HG02642 (cell line): ENCODE measurements at regions not wholly inside any gene's neighbourhood (a gene's known extent, or its start where the extent isn't known, plus 50 kb on each side); places are given as distances from the start of the nearest gene placed in this dataset.
"Not testable (repeated sequence)": the region's sequence is repeated elsewhere in the genome, so short reads cannot be mapped to it uniquely, and the experiment has no call there.

ENCODE experiments used
- ATAC-seq: cut with Tn5 transposase; IDR thresholded peaks from one replicate; pipeline ENCODE4 v1.9.1; 2021; ENCODE audit warnings: mild to moderate bottlenecking; ENCODE audit not compliant: unreplicated experiment, poor library complexity

DNA sequence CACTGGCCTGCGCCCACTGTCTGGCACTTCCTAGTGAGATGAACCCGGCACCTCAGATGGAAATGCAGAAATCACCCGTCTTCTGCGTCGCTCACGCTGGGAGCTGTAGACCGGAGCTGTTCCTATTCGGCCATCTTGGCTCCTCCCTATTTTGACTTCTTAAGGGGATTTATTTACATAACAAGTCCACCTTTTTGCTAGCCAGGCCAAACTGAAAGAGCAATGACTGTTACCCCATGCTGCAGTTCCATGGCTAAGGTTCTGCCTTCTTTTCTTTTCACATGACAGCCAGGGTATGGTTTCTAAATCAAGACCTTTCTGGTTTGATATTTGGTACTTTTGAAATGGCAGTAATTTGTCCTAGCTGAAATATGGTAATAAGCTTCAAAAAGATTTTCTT, 270.0 kb upstream of the RRP15 start:
- not testable (repeated sequence) for ATAC-seq

DNA sequence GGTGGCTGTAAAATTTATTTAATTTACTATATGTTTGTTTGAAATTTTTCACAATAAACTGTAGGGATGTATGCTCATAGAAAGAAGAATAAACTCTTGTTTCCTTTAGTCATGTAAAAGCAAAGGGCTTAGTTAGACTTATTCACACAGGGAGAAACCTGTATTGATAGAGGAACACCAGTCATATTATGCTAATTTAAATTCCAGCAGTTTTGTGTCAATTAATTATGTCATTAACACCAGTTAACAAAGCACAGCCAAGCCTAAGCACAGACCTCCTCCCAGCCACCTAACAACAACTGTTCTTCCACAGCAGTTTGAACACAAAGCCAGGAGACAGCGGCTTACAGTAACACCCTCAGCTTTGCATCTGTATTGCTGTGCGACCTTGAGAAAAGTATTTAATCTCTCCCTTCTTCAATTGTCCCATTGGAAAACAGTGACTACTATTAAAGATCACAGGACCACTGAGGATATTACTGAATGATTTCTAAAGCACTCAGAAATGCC, 260.8 kb upstream of the RRP15 start:
- ATAC-seq: no peak

DNA sequence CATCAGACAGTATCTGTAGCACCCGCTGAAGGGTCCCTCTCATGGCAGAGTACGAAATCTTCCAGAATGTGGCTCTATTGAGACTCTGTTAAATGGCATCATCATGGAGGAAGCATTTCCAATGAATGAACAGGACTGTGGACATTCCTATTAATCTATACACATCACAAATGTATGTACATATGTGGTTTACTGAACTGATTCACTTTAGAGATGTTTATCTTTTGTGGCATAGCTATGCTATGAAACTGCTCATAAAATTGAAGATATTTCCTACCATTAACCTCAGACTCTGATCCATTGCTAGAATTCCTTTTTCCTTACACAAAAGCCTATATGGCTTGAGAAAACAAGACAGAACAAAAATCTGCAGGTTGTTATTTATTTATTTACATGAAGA, 259.6 kb upstream of the RRP15 start:
- no peak for ATAC-seq

DNA sequence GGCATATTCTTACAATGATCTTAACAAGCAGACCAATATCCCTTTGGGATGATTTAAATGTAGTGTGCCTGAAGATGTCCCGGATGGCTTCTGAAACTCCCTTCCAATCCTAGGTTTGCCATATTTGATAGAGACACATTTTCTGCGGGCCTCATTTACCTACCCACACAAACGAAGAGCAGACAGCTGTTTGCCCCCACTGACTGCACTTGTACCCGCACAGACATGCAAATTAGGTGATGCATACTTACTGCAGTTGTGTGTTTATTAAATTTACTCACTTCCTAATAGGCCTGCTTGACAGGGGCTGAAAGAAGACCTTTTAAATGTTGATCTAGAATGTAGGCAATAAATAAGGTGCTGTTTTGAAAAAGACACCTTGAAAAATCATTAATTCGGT, 257.9 kb upstream of the RRP15 start:
- no peak for ATAC-seq

DNA sequence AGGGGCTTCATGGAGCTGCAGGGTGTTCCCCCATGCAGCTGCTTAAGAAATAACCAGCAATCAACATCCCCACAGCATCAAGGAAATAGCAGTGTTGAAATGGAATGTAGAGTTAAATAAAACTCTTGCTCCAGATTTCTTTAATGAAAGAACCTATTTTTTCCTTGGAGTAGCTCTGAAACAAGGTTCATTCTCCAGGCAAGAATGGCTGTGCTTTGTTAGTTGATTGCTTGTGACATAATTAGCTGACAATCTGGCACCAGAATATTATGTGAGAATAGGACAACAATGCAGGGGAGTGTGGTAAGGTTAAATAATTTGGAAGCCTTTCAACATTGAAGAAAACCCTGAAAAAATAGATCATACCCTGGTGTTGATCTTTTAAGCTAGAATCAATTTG, 254.2 kb upstream of the RRP15 start:
- no peak for ATAC-seq

DNA sequence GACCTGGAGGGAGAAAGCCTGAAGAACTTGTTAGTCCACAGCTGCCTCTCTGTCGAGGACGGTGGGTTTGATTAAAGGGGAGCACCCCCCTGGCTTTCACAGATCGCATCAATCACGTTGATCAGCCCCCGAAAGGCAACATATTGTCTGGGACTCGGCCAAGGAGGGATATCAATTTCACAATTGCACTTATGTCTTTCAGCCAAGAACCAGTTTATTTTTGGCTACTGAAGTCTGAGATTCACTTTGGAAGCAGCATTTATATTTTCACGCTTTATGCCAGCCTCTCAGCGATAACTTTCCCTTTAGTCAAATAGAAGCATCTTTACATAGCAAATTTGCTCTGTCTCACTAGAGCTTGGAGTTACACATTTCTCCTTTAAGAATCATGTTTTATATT, 253.2 kb upstream of the RRP15 start:
- no peak for ATAC-seq

DNA sequence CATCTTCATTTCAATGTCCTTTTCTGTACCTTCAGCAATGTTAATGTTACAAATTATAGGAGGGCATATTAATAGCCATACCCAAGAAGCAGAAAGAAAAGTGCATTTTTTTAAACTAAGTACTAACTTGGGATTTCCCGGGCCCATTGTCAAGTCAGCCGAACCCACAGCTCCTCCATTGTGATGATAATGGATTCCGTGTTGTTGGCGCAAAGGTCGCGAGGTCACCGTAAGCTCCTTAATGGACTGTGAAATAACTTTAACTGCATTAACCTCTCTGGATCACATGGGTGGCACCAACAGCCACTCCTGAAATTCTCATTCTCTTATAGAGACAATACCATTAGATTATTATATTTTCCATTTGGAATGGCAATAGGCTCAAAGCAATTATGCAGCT, 250.6 kb upstream of the RRP15 start:
- no peak for ATAC-seq

DNA sequence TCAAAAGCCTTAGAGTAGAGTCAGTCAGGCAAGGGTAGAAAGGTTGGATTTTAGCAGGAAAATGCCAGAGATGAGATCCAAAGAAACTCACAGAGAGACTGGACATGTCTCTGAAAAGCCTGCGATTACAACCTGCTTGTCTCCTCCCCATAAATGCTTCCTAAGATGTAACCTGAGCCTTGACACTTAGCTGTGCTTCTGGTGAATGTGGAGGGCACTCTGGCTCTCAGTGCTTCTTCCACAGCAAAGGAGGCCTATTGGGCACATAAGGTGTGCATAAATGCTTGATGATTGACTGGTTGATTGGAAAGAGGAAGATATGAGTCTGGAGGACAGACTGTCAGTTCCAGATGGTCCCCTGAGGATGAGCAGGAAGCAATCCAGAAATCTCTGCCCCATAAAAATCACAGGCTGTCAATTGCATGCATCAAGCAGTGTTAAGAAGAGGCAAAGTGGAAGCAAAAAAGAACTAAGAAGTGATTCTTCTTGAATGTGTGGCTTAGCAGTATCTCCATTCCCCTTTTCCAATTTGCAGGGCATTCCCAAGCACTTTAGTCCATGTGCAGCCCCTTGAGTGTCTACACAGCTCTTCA, 236.2 kb upstream of the RRP15 start:
- ATAC-seq: no peak

DNA sequence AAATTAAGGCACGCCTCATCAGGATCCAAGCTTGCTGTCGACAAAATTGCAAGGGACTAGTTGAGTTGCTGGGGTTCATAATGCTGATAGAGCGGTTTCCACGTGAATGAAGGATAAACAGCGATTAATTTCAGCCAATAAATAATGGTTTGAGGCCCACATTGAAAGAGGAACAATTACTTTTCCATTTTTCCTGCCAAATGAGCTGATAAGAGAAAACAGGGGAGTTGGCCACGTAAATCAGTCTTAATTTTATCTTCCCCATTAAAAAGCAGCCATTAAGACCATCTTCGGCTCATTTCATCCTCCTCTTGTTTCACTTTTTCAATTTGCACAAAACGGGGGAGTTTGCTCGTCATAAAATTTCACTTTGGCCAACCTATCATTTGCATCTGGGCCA, 235.5 kb upstream of the RRP15 start:
- ATAC-seq: no peak

DNA sequence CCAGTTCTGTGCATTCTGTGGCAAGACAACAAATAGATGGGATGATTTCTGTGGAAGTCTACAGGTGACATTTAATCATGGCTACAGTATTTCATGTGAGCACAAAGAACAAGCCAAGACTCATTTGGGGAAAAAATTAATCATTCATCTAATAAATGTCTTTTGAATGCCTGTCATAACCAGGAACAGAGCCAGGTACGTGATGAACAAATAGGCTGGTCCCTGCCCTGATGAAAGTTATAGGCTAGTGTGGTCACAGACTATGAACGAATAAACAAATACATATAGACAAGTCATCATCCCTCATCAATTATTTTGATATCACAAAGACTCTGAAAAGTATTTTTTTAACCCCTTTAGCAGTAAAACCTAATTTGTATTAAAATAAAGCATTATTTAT, 226.4 kb upstream of the RRP15 start:
- ATAC-seq: no peak

DNA sequence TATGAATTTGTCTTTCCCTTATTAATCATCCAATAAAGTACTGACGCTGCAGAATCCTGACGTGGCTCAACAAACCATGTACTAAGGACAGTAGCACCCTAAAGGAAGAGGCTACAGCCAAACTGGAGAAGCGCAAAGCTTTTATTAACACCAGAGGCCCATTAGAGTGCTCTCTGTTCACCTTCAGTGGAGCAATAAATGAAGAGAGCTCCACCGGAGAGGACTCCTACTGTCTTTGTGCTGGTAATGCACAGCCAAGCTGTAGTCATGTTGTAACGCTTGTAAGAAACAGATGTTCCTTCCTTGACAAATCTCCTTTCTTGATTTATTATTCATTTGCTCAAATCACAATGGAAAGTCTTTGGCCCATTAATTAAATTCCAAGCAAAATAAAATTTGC, 220.7 kb upstream of the RRP15 start:
- no peak for ATAC-seq

DNA sequence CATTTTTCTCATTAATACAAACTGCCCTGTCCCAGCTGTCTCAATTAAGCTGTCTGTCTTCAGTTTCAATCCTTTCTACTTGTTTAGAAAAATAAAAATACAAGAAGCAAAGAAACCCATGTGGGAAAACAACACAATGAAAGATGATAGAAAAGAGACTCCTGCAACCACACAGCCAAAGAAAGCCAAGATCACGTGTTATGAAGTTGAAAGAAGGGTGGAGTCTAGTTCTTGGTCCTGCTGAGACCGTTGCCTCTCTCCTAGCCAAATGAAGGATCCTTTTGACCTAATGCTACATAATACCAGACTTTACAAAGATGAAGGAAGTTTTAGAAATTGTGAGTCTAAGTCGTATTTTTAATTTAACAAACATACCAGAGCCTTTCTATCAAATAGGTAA, 218.8 kb upstream of the RRP15 start:
- no peak for ATAC-seq

DNA sequence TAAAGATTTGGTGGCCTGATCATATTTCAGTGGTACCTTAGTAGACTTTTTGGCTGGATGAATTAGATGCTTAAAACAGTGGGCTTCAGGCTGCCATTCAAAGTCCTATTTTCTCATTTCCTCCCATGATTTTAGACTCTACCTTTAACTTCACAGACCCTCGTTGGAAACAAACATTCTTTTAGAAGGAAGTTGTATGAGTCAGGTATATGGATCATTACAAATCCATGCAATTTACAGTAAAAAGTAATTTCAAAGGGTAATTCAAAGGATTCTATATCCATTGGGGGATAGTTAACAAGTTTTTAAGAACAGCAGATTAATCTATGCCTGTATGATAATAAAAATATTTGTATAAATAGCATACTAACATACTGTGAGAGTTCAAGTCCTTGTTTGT, 216.9 kb upstream of the RRP15 start:
- ATAC-seq: no peak

DNA sequence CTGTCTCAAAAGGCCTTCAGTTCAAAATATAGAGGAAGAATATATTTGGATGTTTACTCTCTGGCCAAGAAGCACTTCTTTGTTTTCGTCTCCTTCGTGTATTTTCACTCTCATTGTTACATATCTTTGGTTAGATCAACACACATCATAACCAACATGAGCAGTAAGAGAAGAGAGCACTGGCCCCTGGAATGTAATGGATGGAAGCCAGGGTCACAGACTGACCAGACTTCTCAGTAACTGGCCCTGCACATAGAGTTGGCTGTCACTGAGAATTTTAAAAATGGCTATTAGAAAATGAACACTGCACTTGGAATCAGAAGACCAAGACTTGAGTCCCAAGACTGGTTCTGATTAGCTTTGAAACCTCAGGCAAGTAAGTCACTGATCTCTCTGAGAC, 215.9 kb upstream of the RRP15 start:
- no peak for ATAC-seq

DNA sequence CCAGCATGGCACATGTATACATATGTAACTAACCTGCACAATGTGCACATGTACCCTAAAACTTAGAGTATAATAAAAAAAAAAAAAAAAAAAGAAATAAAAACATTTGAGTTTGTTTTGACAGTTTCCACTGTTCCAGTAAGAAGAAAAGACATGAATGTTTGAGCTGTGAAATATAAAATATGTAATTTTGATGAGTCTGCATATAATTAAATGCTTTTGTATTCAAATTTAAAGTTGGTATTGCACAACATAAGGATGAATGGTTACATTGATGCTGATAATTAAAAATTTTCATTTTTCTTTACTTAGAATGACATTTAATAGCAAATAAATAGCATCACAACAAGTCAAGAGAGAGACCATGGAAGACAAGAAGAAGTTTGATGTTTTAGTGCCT, 212.0 kb upstream of the RRP15 start:
- ATAC-seq: no peak

DNA sequence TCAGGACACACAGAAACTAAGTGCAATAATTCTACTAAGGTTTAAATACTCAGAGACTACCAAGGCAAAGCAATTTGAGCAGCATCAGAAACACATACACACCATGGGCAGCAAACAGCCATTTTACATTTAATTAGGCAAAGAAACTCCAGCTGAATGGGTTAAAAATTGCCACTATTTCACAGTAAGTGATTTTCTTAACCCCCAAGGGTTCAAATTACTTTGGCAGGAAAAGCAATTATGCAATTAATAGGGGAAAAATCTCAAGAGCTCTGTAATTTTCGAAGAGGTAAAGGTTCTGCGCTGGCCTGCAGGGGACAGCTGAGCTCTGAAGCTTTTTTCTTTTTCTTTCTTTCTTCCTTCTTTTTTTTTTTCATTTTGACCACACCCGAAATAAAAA, 206.2 kb upstream of the RRP15 start:
- ATAC-seq: no peak

DNA sequence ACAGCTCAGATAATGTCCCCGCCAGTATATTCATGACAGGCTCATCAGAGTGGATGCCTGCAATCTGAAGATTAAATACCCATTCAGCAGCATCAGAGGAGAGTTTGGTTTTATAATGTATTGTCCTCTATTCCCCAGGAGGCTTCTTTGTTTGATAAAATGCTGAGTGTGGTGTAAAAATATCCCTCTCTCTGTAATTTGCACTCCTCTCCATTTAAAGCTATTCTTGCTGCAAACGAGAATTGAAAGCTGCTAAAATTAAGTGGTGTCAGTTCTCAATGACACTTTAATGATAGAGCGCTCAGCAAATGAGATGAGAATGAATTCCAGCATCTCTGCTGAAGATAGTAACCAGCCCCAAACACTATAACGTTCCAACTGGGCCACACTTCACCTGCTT, 205.7 kb upstream of the RRP15 start:
- ATAC-seq: no peak

DNA sequence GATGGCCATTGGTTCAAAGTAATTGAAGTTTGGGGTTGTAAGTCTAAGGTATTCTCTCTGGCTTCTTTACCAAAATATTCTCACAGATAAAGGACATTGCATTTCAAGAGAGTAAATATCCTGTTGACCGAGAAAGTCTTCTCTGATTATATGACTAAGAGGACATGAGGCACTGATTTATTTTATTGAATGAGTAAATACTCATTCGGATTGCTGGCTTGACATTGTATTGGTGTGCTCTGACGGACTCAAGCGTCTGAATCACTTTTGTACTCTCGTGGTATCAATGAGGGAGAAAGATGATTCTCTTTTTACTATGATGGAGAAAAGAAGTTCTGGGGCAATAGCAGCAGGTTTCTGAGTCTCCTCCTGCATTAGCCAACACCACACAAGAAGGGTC, 205.3 kb upstream of the RRP15 start:
- no peak for ATAC-seq

DNA sequence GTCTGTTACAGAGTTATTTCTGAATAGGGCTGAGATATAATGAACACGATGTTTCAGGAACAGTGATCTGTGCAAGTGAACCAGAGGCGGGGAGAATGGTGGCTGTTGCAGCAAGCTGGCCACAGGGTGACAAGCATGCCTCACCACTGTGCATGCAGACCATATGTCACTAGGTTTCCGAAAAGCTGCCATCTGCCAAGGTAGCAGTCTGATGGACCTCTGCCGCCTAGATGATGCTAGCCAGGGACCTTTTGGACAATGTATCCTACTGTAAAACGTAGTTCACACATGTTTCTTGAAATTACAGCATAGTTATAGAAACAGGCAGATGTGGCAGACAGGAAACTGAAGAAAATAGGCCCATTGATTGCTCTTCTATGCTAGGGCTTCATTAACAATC, 204.2 kb upstream of the RRP15 start:
- no peak for ATAC-seq

DNA sequence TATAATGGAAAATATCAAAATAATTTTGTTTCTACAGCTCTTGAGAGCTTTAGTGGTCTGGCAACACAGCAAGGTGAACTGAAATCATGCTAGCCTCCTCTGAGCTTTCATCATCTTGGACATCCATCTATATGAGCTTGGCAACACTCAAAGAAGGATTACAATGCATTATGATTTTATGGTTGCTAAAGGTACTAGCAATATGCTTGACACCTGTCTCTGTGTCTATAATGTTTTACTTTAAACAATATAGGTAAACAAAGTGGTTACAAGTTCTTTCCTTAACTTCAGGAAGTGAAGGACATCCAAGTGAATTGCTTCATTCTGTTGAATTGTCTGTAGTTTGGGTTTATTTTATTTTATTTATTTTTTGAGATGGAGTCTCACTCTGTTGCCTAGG, 203.7 kb upstream of the RRP15 start:
- no peak for ATAC-seq

DNA sequence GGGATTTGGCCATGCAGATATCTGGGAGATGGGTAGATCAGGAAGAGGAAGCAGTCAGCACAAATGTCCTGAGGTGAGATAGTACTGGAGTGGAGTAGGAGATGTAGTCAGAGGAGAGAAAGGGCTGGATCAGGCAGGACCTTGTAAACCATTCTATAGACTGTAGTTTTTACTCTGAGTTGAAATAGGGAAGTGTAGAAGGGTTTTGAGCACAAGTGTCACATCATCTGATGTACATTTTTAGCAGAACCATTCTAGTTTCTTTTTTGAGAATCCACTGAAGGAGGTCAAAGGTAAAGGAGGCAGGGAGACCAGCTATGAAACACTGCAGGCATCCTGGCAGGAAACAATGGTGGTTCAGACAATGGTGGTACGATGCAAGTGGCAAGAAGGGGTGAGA, 194.6 kb upstream of the RRP15 start:
- no peak for ATAC-seq

DNA sequence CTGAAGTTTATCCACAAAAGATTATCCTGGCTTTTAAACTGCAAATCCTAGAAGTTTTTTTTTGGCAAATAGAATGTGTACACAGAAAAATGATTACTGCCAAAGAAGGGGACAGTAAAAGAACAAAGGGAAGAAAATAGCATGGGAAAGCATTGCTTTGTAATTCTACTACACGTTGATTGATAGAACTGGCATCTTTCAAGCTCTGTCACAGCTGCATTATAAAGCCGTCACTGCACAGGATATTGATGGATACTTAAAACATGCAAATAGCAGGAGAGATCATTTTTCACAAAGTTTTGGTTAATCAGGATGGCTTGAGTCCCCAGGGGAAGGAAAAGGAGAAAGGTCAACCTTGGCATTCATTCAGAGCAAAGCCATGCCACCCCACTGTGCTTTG, 183.7 kb upstream of the RRP15 start:
- ATAC-seq: no peak

DNA sequence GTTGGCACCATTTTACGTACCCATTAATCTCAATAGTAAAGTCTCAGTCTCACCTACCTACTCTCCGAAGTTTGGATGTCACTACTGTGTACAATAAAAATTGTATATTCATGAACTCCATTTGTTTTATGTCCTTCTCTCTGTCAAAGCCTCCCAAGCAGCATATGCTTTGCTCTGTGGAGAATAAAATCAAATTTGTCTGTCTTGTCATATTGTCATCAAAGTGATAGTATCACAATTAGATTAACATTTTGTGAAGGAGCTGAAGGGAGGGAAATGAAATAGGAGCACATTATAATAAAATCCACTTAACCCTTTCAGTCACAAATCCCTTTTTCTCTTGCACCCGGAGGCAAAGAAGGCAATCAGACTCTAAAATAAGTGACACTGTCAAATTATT, 177.1 kb upstream of the RRP15 start:
- ATAC-seq: no peak
